ENCODE measurements at regions not wholly inside any gene's neighbourhood (a gene's known extent, or its start where the extent isn't known, plus 50 kb on each side); places are given as distances from the start of the nearest gene placed in this dataset.
A peak's percentile ranks its signal among the peaks of the same experiment; 100 is the strongest.

DNA sequence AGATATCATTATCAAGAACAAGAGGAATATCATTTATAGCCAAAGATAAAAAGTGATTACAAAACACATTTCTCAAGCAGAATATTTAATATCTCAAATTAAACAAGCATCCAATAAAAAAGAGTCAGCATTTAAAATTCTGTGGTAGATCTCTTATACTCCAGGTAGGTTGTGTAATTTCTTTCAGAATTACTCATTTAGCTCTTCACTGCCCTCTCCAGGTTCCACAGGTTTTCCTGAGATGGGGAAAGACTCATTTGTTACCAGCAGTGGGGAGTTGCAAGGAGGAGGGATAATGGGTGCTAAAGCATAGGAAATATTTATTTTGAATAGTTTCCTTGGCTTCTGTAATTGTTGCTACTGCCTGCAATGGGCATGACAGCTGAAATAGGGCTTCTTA, 83.1 kb upstream of the RASGRP1 start:
- DNase-seq (ENCODE audit: low read depth in 2 of 2) = peak in 1 of 2 donors; percentile 5

DNA sequence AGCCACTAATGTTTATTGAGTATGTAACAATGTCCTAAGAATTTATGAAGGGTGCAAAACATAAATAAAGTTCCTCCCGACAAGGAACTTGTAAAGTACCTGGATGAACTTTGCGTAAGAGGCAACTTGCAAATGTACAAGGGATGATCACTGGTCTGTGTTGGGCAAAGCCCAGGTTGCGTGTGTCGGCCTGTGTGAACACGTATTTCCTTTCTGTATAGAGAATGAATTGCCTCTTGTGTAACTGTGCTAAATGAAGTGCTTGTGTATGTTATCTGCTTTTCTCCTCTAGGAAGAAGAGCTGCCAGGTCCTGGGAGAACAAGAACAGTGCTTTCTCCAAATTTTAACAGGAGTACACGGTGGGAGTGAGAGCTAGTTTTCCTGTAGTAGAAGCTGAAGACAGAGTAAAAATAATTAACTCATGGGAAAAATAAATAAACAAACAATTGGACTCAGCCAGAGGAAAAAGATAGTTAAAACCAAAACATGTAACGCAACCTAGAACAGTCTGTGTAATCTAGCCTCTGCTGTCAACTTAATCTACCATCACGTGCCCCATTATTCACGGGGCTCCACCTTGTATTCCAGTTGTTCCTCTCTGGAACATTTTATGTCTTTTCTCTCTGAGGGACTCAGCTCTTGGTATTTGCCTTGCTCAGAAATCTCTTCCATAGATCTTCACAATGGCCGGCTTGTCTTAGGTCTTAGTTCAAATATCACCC, 83.7 kb upstream of the RASGRP1 start:
- no peak for DNase-seq (ENCODE audit: low read depth in 2 of 2)

DNA sequence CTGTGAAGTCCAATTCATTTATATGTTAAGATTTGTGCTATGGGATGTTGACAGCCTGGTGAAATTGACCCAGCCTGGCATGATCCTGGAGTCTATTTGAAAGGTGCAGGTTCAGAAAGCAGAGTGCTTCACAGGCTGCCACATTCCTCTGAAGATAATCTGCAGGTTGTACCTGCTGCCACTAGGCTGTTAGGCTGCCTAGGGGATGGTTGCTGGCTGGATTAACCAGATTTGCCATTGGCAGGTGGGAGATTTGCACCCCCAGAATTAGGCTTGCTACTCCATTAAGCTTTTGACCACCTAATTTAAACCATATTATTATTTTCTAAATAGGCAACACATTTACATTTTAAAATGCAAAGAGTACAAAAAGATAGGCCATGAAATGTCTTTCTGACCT, 85.8 kb upstream of the RASGRP1 start:
- DNase-seq (ENCODE audit: low read depth in 2 of 2) = no peak

DNA sequence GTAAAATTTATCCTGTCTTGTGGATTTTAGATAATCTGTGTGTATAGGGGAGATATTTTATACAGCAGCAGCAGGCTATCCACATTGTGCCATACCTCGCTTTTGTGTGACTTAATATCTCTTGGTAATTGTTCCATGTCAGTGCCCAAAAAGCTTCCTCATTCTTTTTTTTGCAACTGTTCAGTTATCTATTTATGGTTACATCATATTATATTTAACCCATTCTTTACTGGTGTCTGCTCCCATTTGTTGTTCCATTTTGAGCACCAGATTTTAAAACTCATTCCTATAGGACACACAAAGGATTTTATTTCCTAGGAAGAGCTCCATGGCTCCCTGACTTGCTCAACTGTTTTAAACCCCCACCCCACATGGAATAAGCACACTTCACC, 86.3 kb upstream of the RASGRP1 start:
- no peak for DNase-seq (ENCODE audit: low read depth in 2 of 2)

DNA sequence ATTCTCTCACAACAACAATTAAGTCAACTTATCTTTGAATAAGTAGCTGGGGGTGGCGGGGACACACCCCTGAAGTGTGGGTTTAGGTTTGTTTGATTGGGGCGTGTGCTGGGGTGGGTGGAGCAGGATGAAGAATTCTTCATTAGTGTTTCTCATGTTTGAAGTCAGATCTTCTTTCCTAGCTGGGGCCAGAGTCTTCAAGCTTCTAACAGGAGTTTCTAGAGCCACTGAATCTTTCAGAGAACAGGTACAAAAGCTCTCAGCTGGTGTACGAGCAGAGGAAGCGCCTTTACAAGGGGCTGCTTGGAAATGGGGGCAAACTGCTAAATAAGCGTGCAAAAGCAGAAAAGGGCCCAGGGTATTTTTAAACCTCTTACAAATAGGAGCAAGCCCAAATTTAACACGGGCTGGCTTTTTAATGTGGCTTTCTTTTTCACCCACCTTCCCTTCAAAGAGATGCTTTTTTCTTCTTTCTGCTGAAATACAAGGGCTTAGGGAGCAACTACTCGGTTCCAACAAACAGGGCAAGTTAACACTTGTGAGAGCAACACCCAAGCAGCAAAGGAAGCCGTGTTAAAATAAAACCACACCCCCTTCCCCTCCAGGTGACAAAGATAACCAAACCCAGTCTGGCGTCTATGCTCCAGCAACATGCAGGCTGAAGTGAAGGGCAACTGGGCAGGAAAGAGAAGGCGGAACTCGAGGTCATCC, 86.9 kb upstream of the RASGRP1 start:
- no peak for DNase-seq (ENCODE audit: low read depth in 2 of 2)

DNA sequence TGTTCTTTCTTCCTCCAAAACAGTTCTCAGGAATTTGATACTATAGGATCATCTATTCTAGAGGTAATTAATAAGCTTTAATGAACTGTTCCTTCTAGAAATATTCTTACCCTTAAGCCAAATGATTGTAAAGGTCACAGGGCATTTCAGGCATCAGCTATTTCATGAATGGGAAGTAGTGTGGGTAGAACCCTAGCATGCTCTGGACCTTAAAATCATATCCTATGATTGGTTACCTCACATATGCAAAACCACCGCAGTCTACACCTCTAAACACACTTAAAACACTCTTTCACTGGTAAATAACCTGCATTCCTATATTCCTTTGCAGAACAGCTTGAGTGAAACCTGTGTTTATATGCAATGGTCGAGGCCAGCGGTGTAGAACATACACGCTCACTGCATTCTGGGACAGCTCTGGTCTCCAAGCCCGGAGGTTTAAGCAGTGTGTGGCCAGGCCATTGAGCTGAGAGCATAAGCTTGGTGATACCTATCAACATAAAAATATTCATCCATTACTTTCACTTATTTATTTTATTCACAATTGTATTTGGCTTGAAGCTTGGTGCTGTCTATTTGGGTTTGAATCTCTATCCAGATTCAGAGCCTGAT, 87.7 kb upstream of the RASGRP1 start:
- no peak for DNase-seq (ENCODE audit: low read depth in 2 of 2)

DNA sequence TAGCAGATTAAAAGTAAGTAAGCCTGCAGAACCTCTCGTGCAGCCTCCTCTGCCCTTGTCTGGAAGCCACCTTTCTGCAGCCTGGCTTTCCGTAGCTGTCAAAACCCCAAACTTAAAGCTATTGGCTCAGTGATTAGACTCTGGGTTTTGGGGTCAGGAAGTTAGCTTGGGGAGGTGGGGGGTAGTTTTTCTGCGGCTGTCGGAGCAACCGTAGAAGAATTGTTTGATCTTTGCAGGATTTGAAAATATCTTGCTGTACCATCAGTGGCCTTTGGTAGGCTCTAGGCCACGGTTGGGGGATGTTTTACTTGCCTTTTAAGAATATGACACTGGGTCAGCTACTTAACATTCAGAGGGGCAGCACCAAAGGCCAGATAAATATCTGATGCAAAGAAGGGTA, 88.4 kb upstream of the RASGRP1 start:
- no peak for DNase-seq (ENCODE audit: low read depth in 2 of 2)

DNA sequence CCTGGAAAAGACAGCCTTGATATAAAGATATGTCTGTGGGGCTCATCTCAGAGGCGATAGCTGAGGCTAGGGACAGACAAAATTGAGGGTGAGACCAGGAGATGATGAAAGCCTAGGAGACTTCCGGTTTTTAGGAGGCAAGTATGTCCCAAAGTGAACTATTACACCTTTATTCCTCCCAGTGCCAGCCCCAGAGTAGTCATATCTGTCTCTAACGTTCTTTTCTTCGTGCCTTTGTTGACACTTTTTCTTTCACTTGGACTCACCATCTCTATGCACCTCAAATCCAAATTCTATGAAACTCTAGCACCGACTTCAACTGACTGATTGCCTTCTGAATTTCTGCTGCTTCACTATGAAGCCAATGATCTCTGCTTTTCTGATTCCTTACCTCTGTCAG, 93.8 kb upstream of the RASGRP1 start:
- no peak for DNase-seq (ENCODE audit: low read depth in 2 of 2)

DNA sequence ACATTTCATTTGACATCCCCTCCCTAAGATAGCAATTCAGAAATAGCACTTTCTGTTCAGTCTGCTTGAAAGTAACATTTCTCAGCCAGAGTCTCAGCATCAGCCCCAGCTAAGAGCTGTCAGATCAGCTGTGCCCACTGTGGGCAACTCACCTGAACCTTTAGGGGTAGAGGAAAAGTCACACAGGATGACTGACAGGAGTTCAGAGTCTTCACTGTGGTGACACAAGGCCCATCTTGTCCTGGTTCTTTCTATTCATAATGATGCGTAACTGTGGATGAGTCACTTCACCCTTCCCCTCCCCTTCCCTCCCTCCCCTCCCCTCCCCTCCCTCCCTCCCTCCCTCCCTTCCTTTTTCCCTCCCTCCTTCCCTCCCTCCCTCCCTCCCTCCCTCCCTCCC, 96.1 kb upstream of the RASGRP1 start:
- DNase-seq (ENCODE audit: low read depth in 2 of 2) = no peak

DNA sequence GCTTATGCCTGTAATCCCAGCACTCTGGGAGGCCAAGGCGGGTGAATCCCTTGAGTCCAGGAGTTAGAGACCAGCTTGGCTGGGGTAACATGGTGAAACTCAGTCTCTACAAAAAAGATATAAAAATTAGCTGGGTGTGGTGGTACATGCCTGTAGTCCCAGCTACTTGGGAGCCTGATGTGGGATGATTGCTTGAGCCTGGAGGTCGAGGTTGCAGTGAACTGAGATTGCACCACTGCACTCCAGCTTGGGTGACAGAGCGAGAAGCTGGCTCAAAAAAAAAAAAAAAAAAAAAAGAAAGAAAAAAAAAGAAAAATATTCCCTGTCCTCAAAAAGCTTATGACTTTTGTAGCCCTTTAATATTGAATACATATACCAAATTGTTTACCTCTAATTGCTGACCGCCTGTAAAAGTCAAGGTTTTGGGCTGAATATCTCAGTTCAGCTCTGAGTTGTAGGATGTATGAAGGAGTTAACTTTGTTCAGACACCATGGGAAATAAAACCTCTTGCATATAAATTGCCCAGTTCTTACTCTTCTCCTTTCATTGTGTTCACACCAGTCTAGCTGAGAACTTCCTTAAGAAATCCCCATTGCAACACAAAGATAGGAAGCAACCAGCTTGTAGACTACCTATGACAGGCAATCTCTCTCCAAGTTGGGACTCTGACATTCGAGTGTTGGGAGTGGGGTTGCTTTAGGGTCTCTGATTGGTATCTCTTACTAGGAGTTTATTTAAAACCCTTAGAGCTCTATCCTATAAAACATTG, 97.6 kb upstream of the RASGRP1 start:
- DNase-seq (ENCODE audit: low read depth in 2 of 2) = no peak

DNA sequence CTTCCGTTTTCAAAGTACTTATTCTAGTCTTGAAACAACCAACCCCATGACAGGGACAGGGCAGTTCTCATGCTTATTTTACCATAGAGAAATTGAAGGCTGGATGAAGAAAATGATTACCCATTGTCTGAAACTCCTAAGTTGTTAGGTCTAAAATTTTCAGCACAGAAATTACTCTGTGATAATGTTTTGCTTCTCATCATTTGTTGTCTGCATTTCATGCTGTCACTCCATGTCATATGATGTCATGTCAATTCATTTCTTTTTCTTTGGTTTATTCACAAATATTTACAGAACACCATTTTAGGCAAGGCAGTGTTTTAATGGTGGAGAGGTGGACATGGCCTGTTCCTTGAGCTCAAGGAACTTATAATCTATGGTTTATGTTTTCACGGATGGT, 98.2 kb upstream of the RASGRP1 start:
- no peak for DNase-seq (ENCODE audit: low read depth in 2 of 2)

DNA sequence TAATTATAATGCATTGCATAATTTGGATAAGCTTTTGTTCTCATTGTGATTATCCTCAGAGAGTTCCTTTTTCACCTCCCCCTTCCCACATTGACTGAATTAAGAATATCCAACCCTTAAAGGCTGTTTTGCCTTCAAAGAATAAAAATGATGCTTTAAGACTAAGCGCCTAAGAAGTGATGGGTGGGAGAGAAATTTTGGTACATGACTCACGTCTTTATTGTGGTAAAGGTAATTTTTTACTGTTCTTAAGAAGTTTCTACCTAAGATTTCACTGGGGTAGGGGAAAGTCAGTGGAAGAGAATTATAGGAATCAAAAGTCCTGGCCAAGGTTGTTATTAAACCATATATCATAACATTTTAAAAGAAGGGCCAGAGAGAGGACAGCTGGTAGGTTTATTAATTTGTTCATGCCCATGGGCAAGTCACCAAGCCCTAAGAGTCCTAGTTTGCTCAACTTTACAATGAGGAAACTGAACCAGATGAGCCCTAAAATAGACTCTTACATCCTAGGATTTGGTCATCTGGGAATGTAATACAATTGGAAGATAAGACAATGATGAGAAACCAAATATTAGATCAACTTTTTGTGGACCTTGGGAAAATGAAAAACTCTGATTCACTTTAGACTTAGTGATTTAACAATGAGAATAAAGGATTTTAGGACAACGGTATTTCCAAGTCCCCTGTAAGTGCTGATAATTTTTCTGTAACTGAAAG, 101.1 kb upstream of the RASGRP1 start:
- no peak for DNase-seq (ENCODE audit: low read depth in 2 of 2)

DNA sequence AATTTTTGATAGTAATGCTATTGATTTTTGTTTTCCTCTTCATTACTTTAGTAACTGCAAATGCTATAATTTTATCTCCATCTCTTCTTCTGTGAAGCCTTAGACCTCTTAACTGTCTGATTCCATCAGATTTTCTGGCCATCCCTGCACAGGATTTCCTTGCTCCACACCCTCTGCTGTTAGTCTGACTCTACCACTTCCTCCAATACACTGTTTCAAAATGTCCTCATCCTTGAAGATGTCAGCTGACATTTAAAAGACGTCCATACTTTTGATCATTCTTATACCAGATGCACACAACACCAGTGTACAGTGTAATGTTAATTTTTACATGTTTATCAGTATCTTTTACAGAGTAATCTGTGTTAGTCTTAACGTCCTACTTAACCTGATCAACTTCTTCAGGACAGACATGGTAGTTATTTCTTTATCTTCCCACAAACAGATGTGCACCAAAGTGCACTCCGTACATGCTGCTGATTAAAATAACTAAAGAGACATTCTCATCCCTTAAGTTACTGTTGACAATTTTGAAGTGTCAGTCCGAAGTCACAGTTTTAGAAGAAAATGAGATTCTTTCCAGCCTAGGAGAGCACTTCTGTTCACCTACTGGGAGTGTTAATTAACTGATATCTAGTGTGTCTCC, 102.4 kb upstream of the RASGRP1 start:
- DNase-seq (ENCODE audit: low read depth in 2 of 2) = peak in 1 of 2 donors; percentile 33

DNA sequence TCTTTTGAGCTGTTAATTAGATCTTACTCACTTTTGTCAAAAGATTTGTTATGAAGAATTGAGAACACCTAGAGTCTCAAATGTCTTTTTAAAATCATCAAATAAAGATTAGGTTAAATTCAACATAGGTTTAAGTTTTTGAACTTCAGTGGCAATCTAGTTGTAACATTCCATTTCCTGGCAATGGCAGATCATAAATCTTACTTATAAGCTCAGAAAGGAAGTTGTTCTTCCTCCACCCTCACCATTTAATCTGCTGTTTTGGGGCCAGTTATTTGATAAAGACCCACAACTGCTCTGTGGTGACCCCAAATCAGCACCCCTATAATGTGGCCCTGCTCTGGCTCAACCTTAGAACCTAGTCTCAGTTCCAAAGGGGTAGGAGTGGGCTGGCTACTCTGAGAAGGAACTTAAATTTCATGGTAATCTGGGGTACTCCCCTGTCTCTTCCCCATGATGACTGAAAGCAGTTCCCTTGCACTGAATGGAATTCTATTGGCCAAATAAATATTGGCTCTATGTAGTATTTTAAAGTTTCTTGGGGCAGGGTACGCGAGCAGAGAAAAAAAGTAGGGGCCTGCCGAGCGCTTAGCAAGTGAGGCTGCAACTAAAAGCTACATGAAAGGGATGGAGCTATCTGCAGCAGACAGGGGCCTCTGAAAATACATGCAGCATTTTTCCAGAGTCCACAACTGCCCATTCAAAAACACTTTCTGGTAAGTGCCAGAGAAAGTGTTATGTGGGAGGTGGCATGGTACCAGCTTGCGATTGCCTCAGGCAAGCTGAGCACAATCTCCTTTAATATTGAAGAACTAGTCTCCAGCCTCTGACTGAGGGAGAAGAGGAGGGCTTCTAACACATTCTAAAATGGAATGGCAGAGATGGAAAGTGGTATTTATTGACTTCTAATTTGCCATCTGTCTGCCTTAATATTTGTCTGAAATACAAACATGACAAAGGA, 103.6 kb upstream of the RASGRP1 start:
- DNase-seq (ENCODE audit: low read depth in 2 of 2) = peak in 1 of 2 donors; percentile 5

DNA sequence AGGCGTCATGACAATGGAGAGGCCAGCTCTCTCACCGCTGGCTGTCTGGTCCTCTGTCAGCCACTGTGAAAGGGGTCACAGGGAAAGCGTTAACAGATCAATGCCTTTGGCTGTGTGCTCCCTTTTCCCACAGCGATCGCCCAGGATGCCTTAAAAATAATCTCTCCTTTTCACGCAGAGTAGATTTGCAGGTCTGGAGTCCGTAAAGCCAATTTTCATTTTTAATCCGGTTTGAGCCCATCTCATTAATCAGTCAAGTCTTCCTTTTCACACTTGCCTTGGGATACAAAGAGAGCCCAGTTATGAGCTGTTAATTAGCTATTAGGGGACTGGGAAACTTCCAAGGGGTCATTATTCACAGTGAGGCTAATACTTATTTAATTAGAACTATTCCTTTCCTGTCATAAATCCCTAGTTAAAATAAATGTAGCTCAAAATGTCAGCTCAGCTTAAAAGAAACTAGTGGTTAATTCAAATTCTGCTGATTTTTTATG, 104.3 kb upstream of the RASGRP1 start:
- DNase-seq (ENCODE audit: low read depth in 2 of 2) = no peak

DNA sequence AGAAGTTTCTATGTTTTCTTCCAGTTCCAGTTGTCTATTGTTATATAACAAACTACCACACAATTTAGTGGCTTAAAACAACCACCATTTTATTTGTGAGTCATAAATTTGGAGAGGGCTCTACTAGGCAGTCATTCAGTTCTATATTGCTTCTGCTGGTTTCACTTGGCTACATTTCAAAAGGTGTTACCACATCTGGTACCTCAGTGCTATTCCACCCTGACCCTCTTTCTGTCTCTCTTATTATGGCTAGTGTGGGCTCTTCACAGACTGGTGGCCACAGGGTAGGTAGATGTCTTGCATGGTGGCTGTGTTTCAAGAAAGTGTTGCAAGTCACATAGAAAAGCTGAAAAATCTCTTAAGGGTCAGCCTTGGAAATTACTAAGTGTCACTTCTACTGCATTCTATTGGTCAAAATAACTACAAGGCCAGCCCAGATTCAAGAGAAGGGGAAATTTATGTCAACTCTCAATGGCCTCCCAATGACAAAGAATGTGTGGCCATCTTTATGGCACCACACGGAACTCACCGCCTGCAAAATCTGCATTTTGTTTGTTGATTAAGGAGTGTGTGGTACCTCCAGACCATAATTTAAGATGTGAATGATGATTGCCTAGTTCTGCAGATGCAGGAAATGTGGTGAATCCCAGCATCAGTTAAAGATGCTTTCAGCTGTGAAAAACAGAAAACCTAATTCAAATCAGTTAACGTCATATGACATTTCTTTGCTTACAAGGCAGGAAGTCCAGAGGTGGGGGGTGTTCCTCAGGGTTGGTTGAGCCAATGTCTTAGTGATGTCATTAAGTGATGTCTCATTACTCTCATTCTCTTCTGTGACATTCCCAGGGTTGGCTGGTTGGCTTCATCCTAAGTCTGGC, 105.8 kb upstream of the RASGRP1 start:
- DNase-seq (ENCODE audit: low read depth in 2 of 2) = no peak

DNA sequence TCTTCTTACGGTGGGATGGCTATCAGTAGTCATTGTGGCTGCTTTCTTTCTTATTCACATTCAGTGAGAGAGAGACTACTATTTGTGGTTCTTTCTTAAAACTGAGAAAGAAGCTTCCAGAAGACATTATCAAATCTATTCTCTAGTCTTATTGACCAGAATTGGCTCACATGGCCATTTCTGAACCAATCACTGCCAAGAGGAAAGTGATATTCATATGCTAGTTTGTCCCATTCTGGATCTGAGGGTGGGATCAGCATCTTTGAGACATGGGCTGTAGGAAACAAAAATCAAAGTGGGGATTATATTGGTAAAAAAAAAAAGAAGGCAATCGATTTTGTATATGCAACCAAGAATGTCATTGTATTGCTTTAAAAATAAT, 106.4 kb upstream of the RASGRP1 start:
- DNase-seq (ENCODE audit: low read depth in 2 of 2) = no peak

DNA sequence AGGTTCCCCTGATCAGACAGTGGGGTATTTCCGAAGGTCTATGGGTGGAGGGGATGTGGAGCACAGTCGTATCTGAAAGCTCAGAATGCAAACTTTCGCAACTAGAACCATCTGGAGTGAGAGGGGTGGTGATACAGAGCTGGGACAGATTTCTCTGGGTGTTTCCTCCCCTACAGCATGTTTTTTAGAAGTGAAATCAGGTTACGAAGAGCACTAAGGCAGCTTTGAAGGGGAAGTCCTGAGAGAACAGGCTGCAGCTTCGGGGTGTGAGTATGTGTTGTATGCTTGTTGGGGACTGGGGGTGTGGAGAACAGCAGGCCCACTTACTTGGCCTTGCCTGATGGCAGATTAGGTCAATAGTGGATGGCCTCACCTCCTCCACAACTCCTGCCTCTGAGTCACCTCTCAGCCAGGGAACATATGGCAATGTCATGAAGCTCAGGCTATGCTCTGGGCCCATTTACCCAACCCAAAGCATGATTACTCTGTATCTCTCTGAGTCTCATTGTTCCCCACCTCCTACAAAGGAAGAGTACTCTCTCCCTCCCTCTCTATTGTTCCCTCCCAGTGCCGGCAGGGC, 107.2 kb upstream of the RASGRP1 start:
- DNase-seq (ENCODE audit: low read depth in 2 of 2) = no peak
